Iris pigment epithelial cell (primary cell): ENCODE measurements at regions not wholly inside any gene's neighbourhood (a gene's known extent, or its start where the extent isn't known, plus 50 kb on each side); places are given as distances from the start of the nearest gene placed in this dataset.
A peak's percentile ranks its signal among the peaks of the same experiment; 100 is the strongest.

Experiments
- DNase-seq: peaks from one replicate; pipeline ENCODE4 v3.0.0-alpha.2; 2011; ENCODE audit warnings: low read depth

DNA sequence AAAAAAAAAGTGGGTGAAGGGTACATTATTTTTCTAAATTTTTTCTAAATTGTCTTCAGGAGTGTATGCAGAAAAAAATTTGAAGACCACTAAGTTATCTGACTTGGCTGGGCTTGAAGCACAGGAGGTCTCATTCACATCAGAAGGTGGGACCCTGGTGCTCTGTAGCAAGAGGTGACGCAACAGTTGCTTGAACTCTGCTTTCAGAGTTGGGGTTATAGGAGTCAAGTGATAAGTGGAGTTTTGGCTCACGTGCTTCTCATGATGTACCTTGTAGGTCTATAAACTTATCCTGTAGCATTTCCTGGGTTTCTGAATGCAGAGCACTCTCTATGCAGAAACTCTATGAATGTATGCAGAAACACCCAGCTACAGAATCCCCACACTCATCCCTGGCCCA, 58.5 kb upstream of the FOXC1 start:
- no peak for DNase-seq

GRCh38 chr6:1552296-1552761, 57.4 kb upstream of the FOXC1 start:
- peak; percentile 56 for DNase-seq

DNA sequence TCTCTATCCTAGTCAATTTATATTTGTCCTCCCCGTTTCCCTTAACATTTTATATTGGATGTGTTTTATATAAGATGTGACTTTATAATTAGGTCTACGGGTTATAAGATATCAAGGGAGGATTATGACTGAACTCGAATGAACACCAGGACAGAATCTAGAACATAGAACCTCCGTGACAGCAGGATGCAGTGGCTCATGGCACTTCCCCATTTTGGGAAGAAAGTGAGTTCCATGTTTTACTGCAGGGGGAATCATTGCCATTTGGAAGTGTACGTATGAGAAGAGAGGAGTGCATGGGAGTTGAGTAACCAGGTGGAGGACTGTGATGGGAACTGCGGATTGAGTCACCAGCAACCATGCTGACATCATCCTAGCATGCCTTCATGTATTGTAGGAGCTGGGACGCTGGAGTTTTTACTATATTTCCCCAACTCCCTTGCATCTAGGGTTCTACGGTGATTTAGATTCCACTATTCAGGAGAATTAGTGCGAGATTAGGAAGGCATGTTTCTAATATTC, 56.1 kb upstream of the FOXC1 start:
- DNase-seq: peak; percentile 45

DNA sequence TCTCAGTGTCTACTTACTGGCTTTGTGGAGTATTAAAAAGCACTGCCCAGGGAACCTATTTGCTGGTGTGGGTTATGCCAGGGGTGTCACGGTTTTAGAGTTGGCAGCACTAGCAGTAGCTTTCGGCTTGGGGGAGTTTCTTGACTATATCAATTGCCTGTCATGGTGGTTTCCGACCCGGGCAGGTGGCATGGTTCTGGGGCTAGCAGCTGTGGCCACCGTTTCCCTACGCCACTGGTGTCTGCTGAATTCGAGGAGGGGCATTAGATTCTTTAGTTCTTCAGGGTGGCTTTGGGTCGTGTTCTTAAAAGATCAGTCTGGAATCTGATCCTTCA, 55.6 kb upstream of the FOXC1 start:
- DNase-seq: no peak

GRCh38 chr6:1554476-1555310, 55.0 kb upstream of the FOXC1 start:
- DNase-seq: peak; percentile 52

DNA sequence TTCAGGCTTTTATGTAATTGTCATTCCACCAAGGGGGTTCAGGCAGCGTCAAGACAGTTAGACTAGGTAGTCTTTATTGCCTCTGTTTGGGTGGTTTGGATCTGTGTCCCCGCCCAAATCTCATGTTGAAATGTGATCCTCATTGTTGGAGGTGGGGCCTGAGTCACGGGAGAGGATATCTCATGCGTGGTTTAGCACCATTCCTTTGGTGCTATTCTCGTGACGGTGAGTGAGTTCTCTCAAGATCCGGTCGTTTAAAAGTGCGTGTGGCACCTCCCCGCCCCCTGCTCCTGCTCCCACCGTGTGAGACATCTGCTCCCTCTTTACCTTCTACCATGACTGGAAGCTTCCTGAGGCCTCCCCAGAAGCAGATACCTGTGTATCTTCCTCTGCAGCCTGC, 51.3 kb upstream of the FOXC1 start:
- peak; percentile 15 for DNase-seq
